ENCODE measurements at regions not wholly inside any gene's neighbourhood (a gene's known extent, or its start where the extent isn't known, plus 50 kb on each side); places are given as distances from the start of the nearest gene placed in this dataset.

DNA sequence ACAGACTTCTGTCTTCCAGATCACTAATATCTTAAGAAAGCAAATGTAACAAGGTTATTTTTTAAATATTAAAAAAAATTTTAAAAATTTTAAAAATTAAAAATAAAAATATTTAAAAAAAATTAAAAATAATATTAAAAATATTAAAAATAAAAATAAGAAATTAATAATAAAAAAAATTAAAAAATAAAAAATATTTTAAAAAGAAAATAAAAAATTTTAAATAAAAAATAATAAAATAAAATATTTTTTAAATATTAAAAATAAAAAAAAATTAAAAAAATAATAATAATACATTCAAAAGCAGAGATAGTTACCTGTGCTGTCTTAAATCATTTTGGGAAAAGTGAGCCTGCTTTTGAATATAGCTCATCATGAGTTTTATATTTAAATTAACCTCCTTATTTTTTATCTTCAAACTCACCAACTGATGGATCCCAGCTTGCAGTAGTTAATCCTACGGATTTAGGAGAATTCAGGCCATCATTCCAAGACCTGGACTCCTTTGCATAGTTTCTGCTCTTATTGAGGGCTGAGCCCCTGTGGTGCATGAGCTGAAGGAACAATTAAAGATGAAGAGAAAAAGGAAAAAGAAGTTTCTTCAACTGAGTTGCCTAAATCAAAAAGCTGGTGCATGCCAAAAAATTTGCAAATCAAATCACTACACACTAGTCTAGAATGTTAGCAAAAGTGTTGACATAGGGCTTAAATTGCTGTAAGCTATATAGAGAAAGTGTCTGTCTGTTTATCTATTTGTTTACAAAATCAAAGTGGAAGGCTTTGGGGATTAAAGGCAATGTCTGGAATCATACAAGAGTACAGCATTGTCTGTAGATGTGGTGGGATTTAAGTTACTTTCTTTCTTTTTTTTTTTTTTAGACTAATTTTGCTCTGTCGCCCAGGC lies 50.5 kb upstream of the ZNF438 start:
- DNase-seq (ENCODE audit: low spot score): no peak

GRCh38 chr10:31083765-31084184 lies 52.1 kb upstream of the ZNF438 start:
- peak; percentile 47 for DNase-seq (ENCODE audit: low spot score)

GRCh38 chr10:31087011-31087410 lies 55.3 kb upstream of the ZNF438 start:
- no peak for DNase-seq (ENCODE audit: low spot score)

DNA sequence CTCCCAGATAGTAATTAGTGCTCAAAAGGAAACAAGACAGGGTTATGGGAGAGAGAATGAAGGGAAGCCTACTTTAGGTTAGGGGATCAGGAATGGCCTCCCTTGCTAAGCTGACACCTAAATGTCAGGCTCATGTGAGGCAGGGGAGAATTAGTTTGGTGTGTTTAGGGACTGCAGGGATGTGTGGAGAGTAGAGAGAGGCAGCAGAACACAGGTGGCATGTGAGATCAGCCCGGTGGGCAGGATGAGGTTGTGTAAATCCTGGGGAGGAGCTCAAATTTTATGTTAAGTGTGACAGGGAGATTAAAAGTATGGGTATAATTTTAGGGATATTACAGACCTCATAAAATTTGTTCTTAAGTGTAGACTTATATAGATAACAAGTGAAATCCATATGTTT lies 56.2 kb upstream of the ZNF438 start:
- no peak for DNase-seq (ENCODE audit: low spot score)

- DNase-seq (ENCODE audit: low spot score): no peak
Measured at GRCh38 chr10:31090894-31091607, 59.4 kb upstream of the ZNF438 start.

- DNase-seq (ENCODE audit: low spot score): no peak
Measured at GRCh38 chr10:31095677-31096560, 64.3 kb upstream of the ZNF438 start.

GRCh38 chr10:31098046-31098445 lies 66.4 kb upstream of the ZNF438 start:
- no peak for DNase-seq (ENCODE audit: low spot score)

DNA sequence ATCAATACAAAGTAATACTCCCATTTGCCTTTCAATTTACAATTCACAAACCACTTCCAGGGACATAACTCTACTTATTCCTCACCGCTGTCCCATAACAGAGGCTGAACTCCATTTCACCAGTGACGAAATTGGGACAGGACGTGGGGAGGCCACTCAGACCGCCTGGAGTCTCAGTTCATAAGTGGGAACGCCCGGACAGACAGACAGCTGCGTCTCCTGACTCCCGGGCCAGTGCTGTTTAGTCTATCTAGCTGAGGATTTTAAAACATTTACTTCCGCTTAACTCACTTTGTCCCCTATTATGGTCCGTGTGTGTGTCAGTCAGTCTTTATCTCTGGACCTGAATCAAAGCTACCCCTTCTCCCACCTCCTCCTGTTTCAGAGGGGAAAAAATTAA lies 67.4 kb upstream of the ZNF438 start:
- no peak for DNase-seq (ENCODE audit: low spot score)

DNA sequence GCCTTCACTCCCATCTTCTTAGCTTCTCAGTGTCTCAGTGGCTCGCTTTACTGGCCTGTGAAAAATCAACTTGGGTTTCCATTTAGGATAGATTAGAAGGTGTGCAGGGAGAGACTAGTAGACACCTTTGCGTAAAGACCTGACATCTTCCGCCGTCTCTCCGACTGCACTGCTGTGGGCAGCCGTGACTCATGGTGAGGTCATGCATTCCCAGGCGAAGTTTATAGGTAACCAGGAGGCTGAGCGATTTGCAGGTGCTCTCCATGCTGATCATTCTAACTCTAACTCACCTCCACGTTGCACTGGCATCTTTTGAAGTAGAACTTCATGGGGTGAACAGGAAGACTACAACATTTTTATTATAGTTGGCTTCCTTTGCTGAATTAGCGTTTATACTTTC lies 68.0 kb upstream of the ZNF438 start:
- no peak for DNase-seq (ENCODE audit: low spot score)

GRCh38 chr10:31100115-31100601 lies 68.5 kb upstream of the ZNF438 start:
- DNase-seq (ENCODE audit: low spot score): no peak

DNA sequence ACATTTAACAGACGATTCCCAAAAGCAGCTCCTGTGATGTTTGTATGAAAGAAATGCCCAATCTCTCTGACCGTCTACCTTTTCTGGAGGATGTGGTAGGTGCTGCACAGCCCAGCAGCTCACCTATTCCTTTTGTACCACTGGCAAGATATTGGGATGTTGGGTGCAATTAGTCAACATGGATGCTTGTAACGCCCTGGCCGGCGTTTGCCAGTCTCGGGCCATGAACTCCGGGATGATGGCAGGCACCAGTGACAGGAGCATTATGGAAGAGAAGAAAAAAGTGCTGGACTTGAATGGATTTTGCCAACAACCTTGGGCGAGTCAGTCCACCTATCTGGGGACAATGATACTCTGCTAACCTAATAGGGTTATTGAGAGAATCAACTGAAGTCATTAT lies 69.0 kb upstream of the ZNF438 start:
- no peak for DNase-seq (ENCODE audit: low spot score)

GRCh38 chr10:31101123-31101522 lies 69.5 kb upstream of the ZNF438 start:
- peak; percentile 55 for DNase-seq (ENCODE audit: low spot score)

DNA sequence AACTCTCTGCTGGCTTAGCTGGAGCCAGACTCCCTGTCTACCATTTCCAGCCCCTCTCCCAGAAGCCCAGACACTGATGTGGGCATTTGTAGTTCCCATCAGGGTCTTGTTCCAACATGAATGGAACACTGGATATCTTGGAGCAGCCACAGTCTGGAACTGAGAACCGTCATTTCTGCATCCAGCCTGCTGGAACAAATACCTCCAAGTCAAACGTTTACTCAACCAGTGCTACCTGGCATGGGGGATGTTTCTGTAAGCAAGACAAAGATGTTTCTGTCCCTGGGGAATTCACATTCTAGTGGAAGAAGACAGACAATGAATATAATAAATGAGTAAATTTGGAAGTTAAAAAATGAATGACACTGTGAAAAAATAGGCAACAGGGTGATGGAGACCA lies 70.8 kb upstream of the ZNF438 start:
- no peak for DNase-seq (ENCODE audit: low spot score)

DNA sequence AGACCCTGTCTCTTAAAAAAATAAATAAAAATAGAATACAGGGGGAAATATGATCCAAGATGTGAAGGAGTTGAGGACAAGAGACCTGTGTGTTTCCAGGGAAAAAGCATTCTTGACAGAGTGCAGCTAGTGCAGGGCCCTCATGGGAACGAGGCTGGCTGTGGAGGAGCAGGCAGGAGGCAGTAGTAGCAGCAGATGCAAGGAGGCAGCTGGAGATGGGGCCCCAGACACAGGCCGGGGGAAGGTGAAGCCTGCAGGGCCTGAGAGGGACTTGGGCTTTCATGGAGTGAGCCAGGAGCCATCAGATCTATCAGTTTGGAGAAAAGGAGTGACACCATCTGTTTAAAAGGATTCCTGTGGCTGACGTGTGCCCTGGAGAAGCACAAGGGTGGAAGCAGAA lies 71.4 kb upstream of the ZNF438 start:
- no peak for DNase-seq (ENCODE audit: low spot score)

DNA sequence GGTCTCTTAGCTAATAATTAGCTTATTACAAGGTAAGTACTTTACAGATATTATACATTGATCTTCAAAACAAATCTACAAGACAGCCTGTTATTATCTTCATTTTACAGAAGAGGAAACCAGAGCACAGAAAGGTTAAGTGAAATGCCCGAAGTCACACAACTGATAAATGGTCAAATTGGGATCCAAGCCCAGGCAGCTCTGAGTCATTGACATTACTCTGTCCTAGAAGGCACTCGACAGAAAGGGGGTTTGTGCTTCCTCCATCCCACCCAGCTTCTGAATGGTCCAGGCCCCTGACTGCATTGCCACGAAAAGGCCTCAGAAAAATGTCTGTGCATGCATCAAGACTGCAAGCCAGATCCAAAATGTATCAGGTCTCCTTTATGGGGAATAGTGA lies 81.3 kb upstream of the ZNF438 start:
- DNase-seq (ENCODE audit: low spot score): no peak

- DNase-seq (ENCODE audit: low spot score): no peak
Measured at GRCh38 chr10:31116226-31116625, 84.6 kb upstream of the ZNF438 start.

- no peak for DNase-seq (ENCODE audit: low spot score)
Measured at GRCh38 chr10:31118556-31118955, 86.9 kb upstream of the ZNF438 start.

- DNase-seq (ENCODE audit: low spot score): no peak
Measured at GRCh38 chr10:31120392-31120791, 88.7 kb upstream of the ZNF438 start.

GRCh38 chr10:31120961-31121685 lies 89.5 kb upstream of the ZNF438 start:
- DNase-seq (ENCODE audit: low spot score): no peak

- no peak for DNase-seq (ENCODE audit: low spot score)
Measured at GRCh38 chr10:31121757-31122577, 90.3 kb upstream of the ZNF438 start.
